D721Med (cell line): ENCODE measurements at regions not wholly inside any gene's neighbourhood (a gene's known extent, or its start where the extent isn't known, plus 50 kb on each side); places are given as distances from the start of the nearest gene placed in this dataset.

ENCODE experiments used
- DNase-seq: peaks from one replicate; pipeline ENCODE4 v3.0.0; 2011; ENCODE audit warnings: low spot score; ENCODE audit not compliant: insufficient read length
- FAIRE-seq: peaks from 2 replicates; lab custom pipeline; 2011; peaks lifted over from hg19 to GRCh38; lab: Jason Lieb, UNC
- CTCF ChIP-seq: IDR thresholded peaks from 2 replicates; pipeline ENCODE4 v1.5.1; 2012; ENCODE audit warnings: mild to moderate bottlenecking, control low read depth; ENCODE audit not compliant: insufficient read depth; ENCODE audit errors: missing control alignments

- no peak for TF ChIP-seq CTCF
- DNase-seq: no peak
- FAIRE-seq: no peak
Measured at GRCh38 chr10:33715303-33715975, 381.0 kb upstream of the NRP1 start.

- DNase-seq (no peak), FAIRE-seq (no peak)
- no peak for TF ChIP-seq CTCF
Measured at GRCh38 chr10:33712825-33713224, 378.4 kb upstream of the NRP1 start.

GRCh38 chr10:33710006-33710405 lies 375.5 kb upstream of the NRP1 start:
- no peak for DNase-seq
- TF ChIP-seq CTCF: no peak
- FAIRE-seq: no peak

- FAIRE-seq (no peak), DNase-seq (no peak)
- TF ChIP-seq CTCF: no peak
Measured at GRCh38 chr10:33709008-33709753, 374.7 kb upstream of the NRP1 start.

- TF ChIP-seq CTCF: no peak
- DNase-seq (no peak), FAIRE-seq (no peak)
Measured at GRCh38 chr10:33708561-33708960, 374.1 kb upstream of the NRP1 start.

GRCh38 chr10:33706746-33707145 lies 372.3 kb upstream of the NRP1 start:
- no peak for FAIRE-seq
- TF ChIP-seq CTCF: no peak
- DNase-seq: no peak

- FAIRE-seq: no peak
- no peak for DNase-seq
- no peak for TF ChIP-seq CTCF
Measured at GRCh38 chr10:33706191-33706590, 371.7 kb upstream of the NRP1 start.
